Hematopoietic multipotent progenitor cell treated with erythropoietin and hydrocortisone succinate and interleukin-3 and kit ligand, for 6 days (in vitro differentiated cells): ENCODE measurements at regions not wholly inside any gene's neighbourhood (a gene's known extent, or its start where the extent isn't known, plus 50 kb on each side); places are given as distances from the start of the nearest gene placed in this dataset.

ENCODE experiments used
- DNase-seq: peaks from one replicate; pipeline ENCODE4 v3.0.0-alpha.2; 2015

DNA sequence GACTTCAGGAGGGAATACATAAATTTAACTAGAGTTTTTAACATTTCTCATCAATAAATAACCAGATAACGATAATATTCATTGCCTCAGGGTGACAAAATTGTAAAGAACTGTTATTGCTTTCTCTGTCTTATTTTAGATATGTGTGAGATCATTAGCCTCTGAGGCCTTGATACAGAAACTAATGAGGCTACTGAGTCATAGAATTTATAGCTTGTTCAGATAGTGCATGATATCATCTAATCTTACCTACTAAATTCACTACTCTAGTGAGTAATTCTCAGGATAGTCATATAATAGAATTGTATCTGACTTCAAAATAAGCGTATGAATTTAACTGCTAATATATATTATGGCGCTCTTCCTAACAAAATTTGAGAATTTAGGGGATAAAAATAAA, 360.8 kb upstream of the KLHL1 start:
- DNase-seq: no peak

DNA sequence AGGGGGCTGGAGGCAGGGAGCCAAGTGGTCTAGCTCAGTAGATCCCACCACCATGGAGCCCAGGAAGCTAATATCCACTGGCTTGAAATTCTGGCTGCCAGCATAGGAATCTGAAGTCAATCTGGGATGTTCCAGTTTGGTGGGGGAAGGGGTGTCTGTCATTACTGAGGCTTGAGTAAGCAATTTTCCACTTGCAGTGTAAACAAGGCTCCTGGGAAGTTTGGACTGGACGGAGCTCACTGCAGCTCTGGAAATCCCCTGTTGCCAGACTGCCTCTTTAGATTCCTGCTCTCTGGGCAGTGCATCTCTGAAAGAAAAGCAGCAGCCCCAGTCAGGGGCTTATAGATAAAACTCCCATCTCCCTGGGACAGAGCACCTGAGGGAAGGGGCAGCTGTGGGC, 349.2 kb upstream of the KLHL1 start:
- no peak for DNase-seq

DNA sequence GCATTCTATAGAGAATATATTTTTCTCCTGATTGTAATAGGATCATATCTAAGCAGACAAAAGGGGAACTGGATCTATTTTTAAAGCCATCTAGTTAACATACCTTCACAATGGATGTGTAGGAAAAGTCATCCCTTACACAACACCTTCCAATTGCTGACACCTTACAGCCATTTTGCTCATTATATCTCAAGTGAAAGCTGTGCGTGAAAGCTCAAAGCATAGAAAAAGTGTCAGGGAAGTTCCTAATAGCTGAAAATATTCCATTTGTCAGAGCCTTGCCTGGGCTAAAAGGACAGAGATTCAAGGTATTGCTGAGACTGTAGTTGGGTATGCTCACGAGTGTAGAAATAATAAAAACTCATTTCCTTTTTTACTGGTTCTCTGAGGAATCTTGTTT, 340.6 kb upstream of the KLHL1 start:
- no peak for DNase-seq

DNA sequence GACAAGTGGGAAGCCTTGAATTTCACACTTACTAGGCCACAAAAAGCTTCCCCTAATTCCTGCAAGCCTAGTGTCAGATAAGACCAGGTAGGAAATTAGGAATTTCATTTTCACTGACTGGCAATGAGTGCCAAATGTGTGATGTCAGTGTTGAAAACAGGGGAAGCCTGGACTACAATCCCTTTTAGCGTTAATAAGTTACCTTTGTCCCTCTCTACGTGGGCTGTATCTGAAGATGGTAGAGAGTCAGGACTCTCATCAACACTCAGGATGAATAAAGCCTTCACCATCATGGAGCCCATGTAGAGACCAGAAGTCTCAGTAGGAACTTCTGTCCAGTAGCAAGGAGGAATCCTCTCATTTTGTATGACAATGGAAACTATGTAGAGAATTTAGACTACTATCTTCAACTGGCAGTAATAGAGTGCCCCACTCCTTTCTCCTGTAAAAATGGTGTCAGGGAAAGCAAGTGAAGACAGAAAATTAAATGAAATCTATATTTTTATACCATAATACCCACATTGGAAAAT, 324.1 kb upstream of the KLHL1 start:
- no peak for DNase-seq

DNA sequence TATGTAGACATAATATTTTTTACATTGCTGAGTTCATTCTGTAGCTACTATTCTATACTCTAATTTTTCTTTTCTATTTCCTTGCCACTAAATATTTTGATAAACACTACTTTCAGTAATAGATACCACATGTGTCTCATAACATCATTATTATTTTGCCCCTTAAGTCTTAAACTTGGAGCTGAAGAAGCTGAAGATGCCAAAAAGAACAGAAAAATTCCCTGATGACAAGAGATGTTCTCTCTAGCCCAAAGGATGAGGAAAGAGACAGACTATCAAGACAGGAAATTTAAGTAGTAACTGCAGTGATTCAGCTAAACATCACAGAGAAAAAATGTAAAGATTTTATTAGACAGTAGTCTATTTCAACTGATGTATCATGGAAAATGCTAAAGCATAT, 322.0 kb upstream of the KLHL1 start:
- DNase-seq: no peak

DNA sequence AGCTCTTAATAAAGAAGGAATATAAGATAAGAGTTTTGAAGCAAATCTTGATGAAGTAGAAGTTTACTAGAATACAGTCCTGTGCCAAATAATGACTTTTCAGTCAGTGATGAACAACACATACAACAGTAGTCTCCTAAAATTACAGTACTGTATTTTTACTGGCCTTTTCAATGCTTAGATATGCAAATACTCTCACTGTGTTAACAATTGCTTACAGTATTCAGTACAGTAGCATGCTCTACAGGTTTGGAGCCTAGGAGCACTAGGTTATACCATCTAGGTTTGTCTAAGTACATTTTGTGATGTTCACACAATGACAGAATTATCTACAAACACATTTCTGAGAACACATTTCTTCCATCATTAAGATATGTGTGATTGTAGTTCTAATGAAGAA, 316.7 kb upstream of the KLHL1 start:
- DNase-seq: peak; percentile 13

DNA sequence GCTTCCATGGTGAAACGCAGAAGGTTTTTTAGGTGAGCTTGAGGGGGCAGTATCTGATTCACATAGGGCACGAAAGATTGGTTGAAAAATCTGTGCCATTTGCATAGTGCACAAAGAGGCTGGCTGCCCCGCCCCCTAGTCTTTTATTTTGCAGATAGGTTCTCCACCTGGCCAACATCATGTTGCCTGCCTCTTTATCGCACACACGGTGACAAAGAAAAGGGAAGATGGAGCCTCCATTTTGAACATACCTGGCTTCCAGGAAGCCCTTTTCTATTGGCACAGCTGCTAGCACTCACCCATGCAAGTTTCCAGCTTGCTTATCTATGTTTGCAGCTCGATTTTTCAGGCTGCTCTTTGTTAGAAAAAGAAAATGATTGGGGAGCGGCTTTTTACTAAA, 316.2 kb upstream of the KLHL1 start:
- DNase-seq: no peak

DNA sequence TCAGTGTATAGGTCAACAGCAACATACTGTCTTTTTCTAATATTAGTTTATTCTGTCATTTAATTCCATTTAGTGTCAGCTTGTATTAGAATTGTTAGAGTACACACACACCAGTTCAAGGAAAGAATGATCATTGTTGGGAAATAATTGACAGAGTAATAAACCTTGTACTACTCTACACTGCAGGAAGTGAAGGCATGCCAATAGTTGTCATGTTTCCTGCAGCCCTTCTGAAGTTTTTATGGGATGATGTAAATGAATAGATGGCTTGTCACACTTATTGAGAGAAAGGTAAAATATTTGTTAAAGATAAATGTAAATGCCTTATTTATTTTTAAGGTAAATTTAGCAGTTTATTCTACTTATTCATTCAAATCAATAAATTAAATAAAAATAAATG, 306.9 kb upstream of the KLHL1 start:
- no peak for DNase-seq

DNA sequence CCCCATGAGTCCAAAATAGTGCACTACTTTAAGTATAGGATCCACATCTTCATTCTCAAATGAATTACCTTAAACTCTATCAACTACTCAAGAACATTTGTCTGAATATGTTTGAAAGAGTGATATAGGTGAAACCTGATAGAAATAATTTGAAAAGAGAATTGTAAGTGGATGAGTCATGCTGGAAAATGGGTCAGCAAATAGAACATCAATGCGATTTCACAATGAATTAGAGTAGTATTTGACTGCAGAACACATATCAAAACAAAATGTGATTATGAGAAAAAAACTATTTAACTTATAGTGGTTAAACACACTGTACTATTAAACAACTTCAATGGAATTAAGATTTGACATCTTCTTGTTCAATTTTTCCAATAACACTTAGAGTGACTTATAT, 300.6 kb upstream of the KLHL1 start:
- no peak for DNase-seq

DNA sequence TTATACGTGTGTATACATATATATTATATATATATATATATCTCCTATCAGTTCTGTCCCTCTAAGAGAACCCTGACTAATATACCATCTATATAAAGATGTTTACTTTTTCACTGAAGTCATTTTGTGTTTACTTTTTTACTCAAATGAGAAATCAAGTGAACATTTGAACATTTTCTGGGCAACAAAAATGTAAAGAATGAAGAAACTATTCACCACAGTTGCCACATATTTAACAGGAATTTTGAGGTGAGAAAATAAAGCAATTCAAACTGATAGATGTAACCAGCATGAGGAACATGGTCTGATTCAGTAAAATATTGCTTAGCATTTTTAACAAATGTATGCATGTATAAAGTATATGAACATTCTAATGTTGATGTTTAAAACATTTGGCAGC, 299.2 kb upstream of the KLHL1 start:
- no peak for DNase-seq

DNA sequence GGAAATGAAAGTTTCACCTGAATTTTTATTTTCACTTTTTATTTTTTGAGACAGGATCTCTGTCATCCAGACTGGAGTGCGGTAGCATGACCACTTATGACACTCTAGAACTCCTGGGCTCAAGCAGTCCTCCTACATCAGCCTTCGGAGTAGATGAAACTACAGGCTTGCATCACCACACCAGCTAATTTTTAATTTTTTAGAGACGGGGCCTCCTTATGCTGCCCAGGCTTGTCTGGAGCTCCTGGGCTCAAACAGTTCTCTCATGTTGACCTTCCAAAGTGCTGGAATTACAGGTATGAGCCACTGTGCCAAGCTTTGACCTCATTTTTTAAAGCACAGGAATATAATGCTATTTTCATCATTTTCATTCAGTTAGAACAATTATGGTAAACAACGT, 297.0 kb upstream of the KLHL1 start:
- DNase-seq: no peak

DNA sequence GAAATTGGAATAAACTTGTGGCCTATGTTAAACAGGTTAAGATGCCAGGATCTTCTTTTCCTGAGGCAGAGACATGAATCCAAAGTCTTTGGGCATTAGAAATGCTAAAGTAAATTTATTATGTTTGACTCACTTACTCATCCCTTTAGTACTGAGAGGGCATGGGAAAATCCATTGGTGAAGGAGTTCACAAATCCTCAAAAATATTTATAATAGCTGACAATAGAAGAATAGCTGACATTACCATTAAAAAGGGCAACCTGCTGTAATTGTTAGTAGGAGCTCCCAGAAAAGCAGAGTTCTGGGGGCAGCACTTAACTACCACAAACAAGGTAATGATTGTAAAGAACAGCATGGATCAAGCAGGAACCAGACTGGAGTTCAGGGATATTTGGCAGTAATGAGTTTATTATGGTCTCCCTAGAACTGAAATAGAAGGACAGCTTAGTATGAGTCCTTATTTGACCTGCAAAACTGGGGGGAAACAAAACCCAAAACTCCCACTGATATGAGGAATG, 285.8 kb upstream of the KLHL1 start:
- DNase-seq: no peak

DNA sequence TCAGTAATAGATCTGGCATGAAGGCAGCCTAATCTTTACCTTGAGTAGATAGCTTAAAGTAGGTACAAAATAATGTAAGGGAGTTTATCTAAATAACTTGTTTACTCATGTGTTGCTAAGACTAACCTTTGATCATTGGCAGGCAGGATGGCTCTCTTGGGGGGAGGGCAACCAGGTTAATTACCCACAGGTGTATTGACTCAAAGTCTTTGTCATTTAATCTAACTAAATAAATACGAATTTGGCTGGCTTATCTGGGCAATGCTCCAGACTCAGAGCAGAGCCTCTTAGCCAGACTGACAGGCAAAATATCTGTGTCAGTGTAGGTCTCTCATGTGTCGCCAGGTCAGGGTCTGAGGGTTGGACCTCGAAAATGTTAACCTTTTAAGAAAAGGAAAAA, 283.4 kb upstream of the KLHL1 start:
- DNase-seq: no peak

DNA sequence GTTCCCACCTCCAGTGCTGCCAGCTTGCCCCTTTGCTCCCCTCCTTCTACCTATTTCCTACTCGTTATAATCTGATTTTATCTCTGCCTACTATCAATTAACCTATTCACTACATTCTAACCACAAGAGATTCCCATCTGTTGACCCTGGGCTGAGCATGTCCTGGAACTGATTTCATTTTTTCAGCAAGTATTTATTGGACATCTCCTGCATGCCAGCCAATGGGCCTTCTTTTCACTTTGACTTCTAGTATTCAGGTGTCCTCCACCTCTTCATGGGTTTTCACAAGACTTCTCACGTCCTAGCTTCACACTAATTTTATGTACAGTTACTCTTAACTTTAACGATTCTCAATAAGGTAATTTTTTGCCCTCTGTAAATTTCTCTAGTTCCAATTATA, 282.7 kb upstream of the KLHL1 start:
- no peak for DNase-seq

DNA sequence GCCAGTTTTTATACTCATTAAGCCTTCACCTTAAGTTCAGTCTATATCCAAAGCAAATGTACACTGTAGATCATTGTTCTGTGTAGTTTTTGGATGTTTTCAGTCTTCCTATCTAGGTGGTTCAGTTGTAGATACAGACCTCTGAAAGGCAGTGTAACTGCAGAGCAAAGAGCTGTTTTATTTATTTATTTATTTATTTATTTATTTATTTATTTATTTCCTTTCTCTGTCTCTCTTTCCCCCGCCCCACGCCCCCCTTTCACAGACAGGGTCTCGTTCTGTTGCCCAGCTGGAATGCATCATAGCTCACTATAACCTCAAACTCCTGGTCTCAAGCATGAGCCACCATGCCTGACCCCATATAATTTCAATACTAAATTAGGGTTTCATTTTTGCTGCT, 281.8 kb upstream of the KLHL1 start:
- no peak for DNase-seq

DNA sequence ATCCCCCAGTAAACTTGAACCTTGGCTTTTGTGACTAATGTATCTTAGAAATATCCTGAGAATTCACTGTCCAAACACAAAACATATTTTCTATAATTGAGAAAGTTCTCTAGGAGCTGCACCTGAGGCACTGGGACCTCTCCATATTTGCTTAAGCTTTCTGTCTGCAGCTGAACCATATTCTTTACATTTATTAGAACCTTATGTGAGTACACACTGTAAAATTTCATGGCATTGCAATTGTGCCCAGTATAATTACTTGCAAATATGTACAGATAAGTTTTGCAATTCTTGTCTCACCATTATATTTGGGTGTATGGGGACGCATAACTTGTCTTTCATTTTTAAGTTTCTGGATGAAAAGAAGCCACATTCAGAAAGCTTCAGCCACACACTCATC, 280.7 kb upstream of the KLHL1 start:
- DNase-seq: no peak

DNA sequence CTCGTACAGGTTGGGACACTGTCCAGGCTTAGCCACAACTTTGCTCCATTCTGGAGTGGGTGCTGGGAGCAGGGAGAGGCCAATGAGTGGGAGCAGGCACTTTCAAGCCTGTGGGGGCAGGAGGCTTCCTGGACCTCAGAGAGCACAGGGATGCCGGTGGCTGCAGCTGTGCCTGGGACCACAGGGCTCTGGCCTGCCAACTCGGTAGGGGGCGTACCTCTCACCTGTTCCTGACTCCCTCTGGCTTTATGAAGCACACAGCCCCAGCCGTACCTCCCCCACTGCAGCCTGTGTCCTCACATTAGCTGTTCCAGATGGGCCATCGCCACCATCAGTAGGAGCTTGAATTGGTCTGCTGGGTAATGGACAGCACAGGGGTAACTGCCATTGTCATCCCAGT, 278.7 kb upstream of the KLHL1 start:
- no peak for DNase-seq

DNA sequence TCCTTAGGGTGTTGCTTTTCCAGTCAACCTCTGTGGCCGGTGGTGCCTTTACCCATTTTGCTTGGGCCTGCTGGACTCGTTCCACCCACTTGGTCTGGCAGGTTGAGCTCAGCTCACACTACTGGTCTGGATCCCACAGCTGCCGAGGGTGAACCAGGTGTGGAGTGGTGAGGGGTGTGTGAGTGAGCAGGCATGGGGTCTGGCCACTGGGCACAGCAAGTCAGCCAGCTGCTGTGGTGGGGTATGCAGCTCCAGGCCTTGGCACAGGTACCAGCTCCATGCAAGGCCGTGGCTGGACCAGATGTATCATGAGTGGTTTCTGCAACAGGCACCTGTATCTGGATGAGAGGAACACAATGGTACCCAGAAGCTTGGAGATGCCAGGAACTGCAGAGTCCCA, 277.6 kb upstream of the KLHL1 start:
- DNase-seq: no peak

DNA sequence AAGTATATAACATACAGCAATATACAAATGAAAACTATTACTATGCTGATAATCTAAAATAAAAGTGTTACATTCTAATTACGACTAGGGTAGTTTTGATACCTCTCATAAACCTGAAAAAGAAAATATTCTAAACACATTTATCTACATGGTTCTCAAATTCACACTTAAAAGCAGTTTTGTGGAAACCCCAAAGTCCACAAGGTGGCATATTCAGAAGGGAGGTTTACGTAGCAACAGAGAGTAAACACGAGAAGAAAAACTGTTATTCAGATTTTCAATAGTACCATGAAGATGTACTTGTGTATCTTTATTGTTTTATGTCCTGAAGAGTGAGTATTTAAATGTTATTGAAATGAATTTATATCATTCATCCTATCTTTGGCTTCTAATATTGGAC, 275.9 kb upstream of the KLHL1 start:
- DNase-seq: no peak

DNA sequence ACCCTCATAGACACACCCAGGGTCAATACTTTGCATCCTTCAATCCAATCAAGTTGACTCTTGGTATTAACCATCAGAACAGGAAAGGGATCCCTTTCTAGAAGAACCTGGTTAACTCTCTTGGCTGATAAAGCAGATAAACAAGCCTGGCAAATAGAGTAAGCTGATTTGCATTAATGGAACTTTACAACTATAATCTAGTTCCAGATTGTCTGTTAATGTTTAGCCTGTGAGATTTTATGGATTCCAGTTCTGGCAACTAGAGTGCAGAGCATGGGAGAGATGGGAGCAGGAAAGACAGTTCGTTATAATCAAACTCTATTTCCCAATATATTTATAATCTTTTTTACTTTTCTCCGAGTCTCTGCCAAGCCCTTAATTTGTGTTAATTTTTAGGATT, 272.6 kb upstream of the KLHL1 start:
- no peak for DNase-seq

DNA sequence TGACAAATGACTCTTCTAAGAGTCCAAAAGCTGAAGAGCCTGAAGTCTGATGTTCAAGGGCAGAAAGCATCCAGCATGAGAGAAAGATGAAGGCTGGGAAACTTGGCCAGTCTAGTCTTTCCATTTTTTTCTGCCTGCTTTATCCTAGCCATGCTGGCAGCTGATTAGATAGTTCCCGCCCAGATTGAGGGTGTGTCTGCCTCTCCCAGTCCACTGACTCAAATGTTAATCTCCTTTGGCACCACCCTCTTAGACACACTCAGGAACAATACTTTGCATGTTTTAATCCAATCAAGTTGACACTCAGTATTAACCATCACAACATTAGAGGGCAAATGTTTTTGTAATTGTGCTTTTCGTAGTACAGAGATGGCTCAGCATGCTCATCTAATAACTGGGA, 267.5 kb upstream of the KLHL1 start:
- DNase-seq: peak; percentile 15

DNA sequence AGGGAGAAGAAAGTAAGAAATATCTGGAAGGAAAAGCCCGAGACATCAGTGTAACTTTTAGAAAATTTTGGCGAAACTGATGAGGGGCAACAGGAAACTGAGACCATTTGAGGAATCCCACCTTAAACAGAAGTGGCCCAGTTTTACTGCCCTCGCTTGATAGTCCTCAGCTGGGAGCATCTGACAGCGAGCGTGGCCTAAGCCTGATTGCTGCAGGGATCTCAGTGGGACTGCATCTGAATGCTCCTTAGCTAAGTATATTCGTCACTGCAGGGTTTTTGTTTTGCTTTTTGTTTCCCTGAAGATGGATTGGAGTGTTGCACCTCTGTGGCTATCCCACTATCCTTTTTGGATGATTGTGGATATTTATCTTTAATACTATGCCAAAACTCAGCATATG, 262.7 kb upstream of the KLHL1 start:
- no peak for DNase-seq

DNA sequence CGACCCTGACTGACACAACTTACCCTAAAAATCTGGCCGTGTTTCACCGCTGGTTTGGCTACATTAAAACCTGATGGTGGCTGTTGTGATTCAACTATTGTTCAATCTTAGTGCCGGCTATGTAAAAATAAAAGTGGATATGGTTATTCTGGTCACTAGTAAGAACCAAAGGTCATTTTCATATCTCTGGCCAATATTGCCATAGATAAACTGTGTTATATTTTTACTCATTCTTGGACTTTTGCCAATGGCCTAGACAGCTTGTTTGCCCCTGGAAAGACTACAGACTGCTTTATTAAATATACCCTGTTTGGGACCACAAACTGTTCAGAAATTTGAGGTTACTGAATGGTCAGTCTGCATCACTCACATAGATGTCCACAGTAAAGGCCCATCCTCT, 258.5 kb upstream of the KLHL1 start:
- no peak for DNase-seq

DNA sequence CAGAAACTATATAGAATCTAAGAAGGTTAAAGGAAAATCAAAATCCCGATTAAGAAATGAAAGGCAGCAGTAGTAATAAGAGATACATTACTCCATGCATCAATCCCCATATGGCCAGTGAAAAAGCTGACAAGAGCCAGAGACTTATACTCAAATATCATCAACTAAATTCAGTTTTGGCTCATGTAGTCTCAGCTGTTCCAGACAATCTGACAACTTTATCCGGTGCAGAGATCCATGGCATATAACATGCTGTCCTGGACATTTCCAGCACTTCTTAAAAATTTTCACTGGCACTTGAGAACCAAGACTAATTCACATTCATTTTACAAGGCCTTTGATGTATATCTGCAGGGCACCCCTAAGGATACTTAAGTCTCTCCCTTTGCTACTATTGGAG, 255.7 kb upstream of the KLHL1 start:
- DNase-seq: no peak

DNA sequence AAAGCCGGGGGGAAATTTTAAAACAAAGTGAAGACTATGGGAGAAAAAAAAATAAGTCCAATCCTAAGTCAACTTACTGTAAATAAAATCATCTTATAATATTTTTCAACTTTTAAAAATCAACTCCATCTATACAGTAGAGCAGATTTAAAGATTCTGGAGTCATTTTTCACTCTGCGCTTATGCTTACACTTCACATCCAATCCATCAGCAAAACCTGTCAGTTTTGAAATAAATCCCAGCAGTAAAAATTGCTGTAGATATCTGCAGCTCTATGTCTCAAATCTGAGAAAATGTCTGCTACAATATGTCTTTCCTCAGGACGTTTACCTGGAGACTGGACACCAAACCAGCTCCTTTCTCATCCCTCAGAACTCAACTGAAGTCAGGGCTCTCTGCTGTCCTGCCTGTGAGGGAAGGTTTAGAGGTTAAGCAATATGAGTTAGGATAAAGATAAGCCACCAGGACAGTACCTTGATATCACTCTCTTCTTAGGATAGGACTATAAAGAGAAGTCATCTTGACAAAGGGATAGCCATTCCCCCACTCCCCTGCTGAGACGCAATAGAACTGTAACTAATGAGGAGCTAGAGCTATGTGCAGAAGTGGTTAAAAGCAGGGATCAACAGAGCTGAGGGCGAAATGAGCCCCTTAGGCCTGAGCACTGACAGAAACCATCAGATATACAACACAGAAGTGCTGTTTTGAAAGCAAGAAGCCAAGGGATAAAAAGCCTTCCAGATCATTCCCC, 254.7 kb upstream of the KLHL1 start:
- no peak for DNase-seq
